ENCODE measurements at regions not wholly inside any gene's neighbourhood (a gene's known extent, or its start where the extent isn't known, plus 50 kb on each side); places are given as distances from the start of the nearest gene placed in this dataset.

DNA sequence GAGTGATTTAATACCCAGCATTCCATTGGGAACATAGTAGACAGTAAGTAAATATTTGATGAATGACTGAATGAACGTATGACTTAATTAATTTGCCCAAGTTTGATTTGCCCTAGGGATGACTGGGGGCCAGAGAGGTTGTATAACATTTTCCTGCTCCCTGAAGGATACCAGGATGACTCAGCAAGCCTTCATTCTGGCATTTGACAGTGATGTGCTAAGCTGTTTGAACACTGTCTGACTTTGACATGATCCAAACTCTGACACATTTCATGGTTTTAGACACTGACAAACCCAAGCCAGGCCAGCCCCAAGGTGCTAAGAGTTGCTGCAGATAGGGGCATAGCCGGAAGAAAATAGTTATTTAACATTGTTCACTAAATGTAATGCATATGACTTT is 53.4 kb upstream of the KLF12 start:
- TF ChIP-seq EP300 (IDR thresholded peaks at IDR 0.05; ENCODE audit: low read depth): no peak
- TF ChIP-seq POLR2A (IDR thresholded peaks at IDR 0.05): no peak
- TF ChIP-seq POLR2AphosphoS5 (IDR thresholded peaks at IDR 0.05): no peak
- no peak for TF ChIP-seq CTCF (IDR thresholded peaks at IDR 0.05)
- Histone ChIP-seq H3K4me1 (no peaks in the 10 kb centered on the region), H3K9me3 (no peaks in the 10 kb centered on the region), H3K36me3 (no peaks in the 10 kb centered on the region), H3K27ac (no peak overlapping the region), H3K27me3 (no peaks in the 10 kb centered on the region), H3K4me3 (no peak overlapping the region)
- WGBS, 2 donors (ENCODE audit: low coverage in 1 of 2): 50 to 76% methylated on average over 2 of the region's 2 CpGs
- DNase-seq: no peak
- intact Hi-C loops (cut with DNase I; ENCODE audit: low total_unique reads): no loop called here
- in situ Hi-C loops (cut with MboI; ENCODE audit: low pct_ligation_motif_present in 1 of 4, low pct_unique_long_range_greater_than_20kb in 1 of 4, low sequenced_read_pairs in 3 of 4): no loop called here

- H3K9me3 ChIP-seq: no peaks in the 10 kb centered on the region
- H3K36me3 ChIP-seq: no peaks in the 10 kb centered on the region
- TF ChIP-seq CTCF (IDR thresholded peaks at IDR 0.05) (no peak), POLR2A (IDR thresholded peaks at IDR 0.05) (no peak), EP300 (IDR thresholded peaks at IDR 0.05; ENCODE audit: low read depth) (no peak), POLR2AphosphoS5 (IDR thresholded peaks at IDR 0.05) (no peak)
- no peaks in the 10 kb centered on the region for H3K27me3 ChIP-seq
- in situ Hi-C loops (cut with MboI; ENCODE audit: low pct_ligation_motif_present in 1 of 4, low pct_unique_long_range_greater_than_20kb in 1 of 4, low sequenced_read_pairs in 3 of 4) (no loop called here), intact Hi-C loops (cut with DNase I; ENCODE audit: low total_unique reads) (no loop called here)
- no peak for DNase-seq
- WGBS, 2 donors (ENCODE audit: low coverage in 1 of 2): 85 to 100% methylated on average over 1 of the region's 1 CpG
- H3K4me1 ChIP-seq: no peaks in the 10 kb centered on the region
- H3K4me3 ChIP-seq: no peak overlapping the region
- H3K27ac ChIP-seq: no peak overlapping the region
Measured at GRCh38 chr13:74184283-74184682, 50.1 kb upstream of the KLF12 start.

Small RNA genes in the stretch of these regions (small RNA-seq; reads per million reads assigned to genes)
- gene RNU6-38P (0 reads per million in 4 donors), gene RNY1P5 (0 reads per million in 4 donors)
